ENCODE measurements at regions not wholly inside any gene's neighbourhood (a gene's known extent, or its start where the extent isn't known, plus 50 kb on each side); places are given as distances from the start of the nearest gene placed in this dataset.
"Not testable (repeated sequence)": the region's sequence is repeated elsewhere in the genome, so short reads cannot be mapped to it uniquely, and the experiment has no call there.

- Histone ChIP-seq H3K4me1 (no peaks in the 10 kb centered on the region), H3K36me3 (ENCODE audit: control insufficient read depth, insufficient read depth, low read length) (no peaks in the 10 kb centered on the region), H3K4me3 (ENCODE audit: low read depth, low read length) (no peak overlapping the region), H3K9me3 (no peaks in the 10 kb centered on the region), H3K27me3 (replicated peaks; ENCODE audit: control insufficient read depth, insufficient read depth, low read length) (no peaks in the 10 kb centered on the region)
- CTCF ChIA-PET = no interaction called here
- H3K27me3 Mint-ChIP-seq (ENCODE audit: insufficient read depth, unreplicated experiment) = peaks cover 4% of the 10 kb centered on the region
- no TSS peak for BruUV-seq (replicated peaks)
- H3K9me3 Mint-ChIP-seq (ENCODE audit: unreplicated experiment) = no peaks in the 10 kb centered on the region
- no peaks in the 10 kb centered on the region for H3K4me1 Mint-ChIP-seq (ENCODE audit: low read depth, unreplicated experiment)
- no peaks in the 10 kb centered on the region for H3K36me3 Mint-ChIP-seq (ENCODE audit: insufficient read depth, unreplicated experiment)
- TF ChIP-seq CTCF (IDR thresholded peaks at IDR 0.05; ENCODE audit: insufficient read depth in 1 of 2, low read depth in 1 of 2, low read length in 1 of 2, severe bottlenecking in 1 of 2, unreplicated experiment in 1 of 2) = no peak
- POLR2A ChIA-PET = no interaction called here
- intact Hi-C loops (cut with micrococcal nuclease; ENCODE audit: unreplicated experiment) = no loop called here
- DNase-seq = no peak
- H3K4me3 Mint-ChIP-seq (ENCODE audit: unreplicated experiment) = no peak overlapping the region
- H3K27ac Mint-ChIP-seq (ENCODE audit: unreplicated experiment) = no peak overlapping the region
Measured at GRCh38 chr5:60023255-60023654, 129.7 kb upstream of the PDE4D start.

DNA sequence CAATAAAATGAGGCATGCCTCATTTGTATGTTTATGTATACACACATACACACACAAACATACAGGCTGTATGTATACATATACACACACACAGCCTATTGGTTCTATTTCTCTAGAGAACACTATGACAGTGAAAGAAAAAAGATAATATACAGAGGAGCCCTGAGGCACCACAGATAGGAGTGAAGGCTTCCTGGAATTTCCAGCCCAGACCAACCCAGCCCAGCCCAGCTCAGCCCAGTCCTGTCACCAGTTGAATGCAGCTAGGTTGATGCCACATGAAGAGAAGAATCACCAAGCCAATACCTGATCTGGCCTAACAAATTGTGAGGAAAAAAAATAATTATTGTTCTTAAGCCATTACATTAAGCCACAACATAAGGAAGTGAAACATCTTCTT lies 126.9 kb upstream of the PDE4D start:
- POLR2A ChIA-PET = no interaction called here
- no peaks in the 10 kb centered on the region for H3K36me3 Mint-ChIP-seq (ENCODE audit: insufficient read depth, unreplicated experiment)
- H3K27me3 Mint-ChIP-seq (ENCODE audit: insufficient read depth, unreplicated experiment) = peaks cover 4% of the 10 kb centered on the region
- TF ChIP-seq CTCF (IDR thresholded peaks at IDR 0.05; ENCODE audit: insufficient read depth in 1 of 2, low read depth in 1 of 2, low read length in 1 of 2, severe bottlenecking in 1 of 2, unreplicated experiment in 1 of 2) = no peak
- H3K4me3 Mint-ChIP-seq (ENCODE audit: unreplicated experiment) = no peak overlapping the region
- CTCF ChIA-PET = no interaction called here
- DNase-seq = no peak
- no peak overlapping the region for H3K27ac Mint-ChIP-seq (ENCODE audit: unreplicated experiment)
- H3K4me3 ChIP-seq (ENCODE audit: low read depth, low read length) = no peak overlapping the region
- no peaks in the 10 kb centered on the region for H3K4me1 ChIP-seq
- intact Hi-C loops (cut with micrococcal nuclease; ENCODE audit: unreplicated experiment) = no loop called here
- no peaks in the 10 kb centered on the region for H3K27me3 ChIP-seq (replicated peaks; ENCODE audit: control insufficient read depth, insufficient read depth, low read length)
- no peaks in the 10 kb centered on the region for H3K36me3 ChIP-seq (ENCODE audit: control insufficient read depth, insufficient read depth, low read length)
- H3K4me1 Mint-ChIP-seq (ENCODE audit: low read depth, unreplicated experiment) = no peaks in the 10 kb centered on the region
- no TSS peak for BruUV-seq (replicated peaks)
- H3K9me3 Mint-ChIP-seq (ENCODE audit: unreplicated experiment) = no peaks in the 10 kb centered on the region
- H3K9me3 ChIP-seq = no peaks in the 10 kb centered on the region

GRCh38 chr5:60018960-60019359 lies 125.4 kb upstream of the PDE4D start:
- H3K4me1 Mint-ChIP-seq (ENCODE audit: low read depth, unreplicated experiment); H3K9me3 ChIP-seq; POLR2A ChIA-PET; CTCF ChIA-PET; H3K27ac Mint-ChIP-seq (ENCODE audit: unreplicated experiment); H3K36me3 Mint-ChIP-seq (ENCODE audit: insufficient read depth, unreplicated experiment); H3K4me3 Mint-ChIP-seq (ENCODE audit: unreplicated experiment); DNase-seq; intact Hi-C loops (cut with micrococcal nuclease; ENCODE audit: unreplicated experiment); H3K27me3 ChIP-seq (replicated peaks; ENCODE audit: control insufficient read depth, insufficient read depth, low read length); H3K36me3 ChIP-seq (ENCODE audit: control insufficient read depth, insufficient read depth, low read length); BruUV-seq (replicated peaks); H3K4me3 ChIP-seq (ENCODE audit: low read depth, low read length); H3K9me3 Mint-ChIP-seq (ENCODE audit: unreplicated experiment); H3K27me3 Mint-ChIP-seq (ENCODE audit: insufficient read depth, unreplicated experiment); H3K4me1 ChIP-seq: not testable (repeated sequence)

DNA sequence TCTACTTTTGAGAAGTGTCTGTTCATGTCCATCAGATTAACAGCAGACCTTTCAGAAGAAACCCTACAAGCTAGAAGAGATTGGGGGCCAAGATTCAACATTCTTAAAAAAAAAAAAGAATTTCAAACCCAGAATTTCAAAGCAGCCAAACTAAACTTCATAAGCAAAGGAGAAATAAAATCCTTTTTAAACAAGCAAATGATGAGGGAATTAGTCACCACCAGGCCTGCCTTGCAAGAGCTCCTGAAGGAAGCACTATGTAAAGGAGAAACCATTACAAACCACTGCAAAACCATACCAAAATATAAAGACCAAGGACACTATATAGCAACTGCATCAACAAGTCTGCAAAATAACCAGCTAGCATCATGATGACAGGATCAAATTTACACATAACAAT lies 124.6 kb upstream of the PDE4D start:
- no peaks in the 10 kb centered on the region for H3K9me3 Mint-ChIP-seq (ENCODE audit: unreplicated experiment)
- no peak overlapping the region for H3K27ac Mint-ChIP-seq (ENCODE audit: unreplicated experiment)
- Histone ChIP-seq H3K27me3 (replicated peaks; ENCODE audit: control insufficient read depth, insufficient read depth, low read length) (no peaks in the 10 kb centered on the region), H3K4me3 (ENCODE audit: low read depth, low read length) (no peak overlapping the region), H3K36me3 (ENCODE audit: control insufficient read depth, insufficient read depth, low read length) (no peaks in the 10 kb centered on the region), H3K4me1 (no peaks in the 10 kb centered on the region), H3K9me3 (no peaks in the 10 kb centered on the region)
- no peaks in the 10 kb centered on the region for H3K4me1 Mint-ChIP-seq (ENCODE audit: low read depth, unreplicated experiment)
- TF ChIP-seq CTCF (IDR thresholded peaks at IDR 0.05; ENCODE audit: insufficient read depth in 1 of 2, low read depth in 1 of 2, low read length in 1 of 2, severe bottlenecking in 1 of 2, unreplicated experiment in 1 of 2) = no peak
- BruUV-seq (replicated peaks) = no TSS peak
- ChIA-PET CTCF (no interaction called here), POLR2A (no interaction called here)
- no peak for DNase-seq
- no peak overlapping the region for H3K4me3 Mint-ChIP-seq (ENCODE audit: unreplicated experiment)
- intact Hi-C loops (cut with micrococcal nuclease; ENCODE audit: unreplicated experiment) = no loop called here
- no peaks in the 10 kb centered on the region for H3K36me3 Mint-ChIP-seq (ENCODE audit: insufficient read depth, unreplicated experiment)
- H3K27me3 Mint-ChIP-seq (ENCODE audit: insufficient read depth, unreplicated experiment) = peaks cover 2% of the 10 kb centered on the region
